ENCODE measurements at regions not wholly inside any gene's neighbourhood (a gene's known extent, or its start where the extent isn't known, plus 50 kb on each side); places are given as distances from the start of the nearest gene placed in this dataset.

- DNase-seq: no peak
Observed at GRCh38 chr18:25630682-25631081, 278.7 kb upstream of the ZNF521 start.

- no peak for DNase-seq
Observed at GRCh38 chr18:25621682-25622081, 269.7 kb upstream of the ZNF521 start.

DNA sequence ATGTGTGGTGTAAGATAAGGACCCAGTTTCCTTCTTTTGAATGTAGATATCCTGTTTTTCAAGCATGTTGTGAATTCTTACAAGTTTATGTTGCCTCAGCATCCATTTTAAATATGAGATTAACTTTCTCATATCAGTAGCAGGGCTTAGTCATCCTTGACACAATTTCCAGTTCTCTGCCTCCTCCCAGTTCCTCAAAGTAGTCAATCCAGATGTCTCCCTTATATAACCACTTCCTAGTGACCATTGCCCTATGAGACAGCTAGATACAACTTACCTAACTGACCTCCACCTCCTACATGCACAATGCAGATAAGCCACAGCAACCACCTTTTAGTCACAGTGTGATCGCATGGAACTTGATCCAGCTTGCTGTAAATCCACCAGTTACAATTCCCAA lies 269.2 kb upstream of the ZNF521 start:
- DNase-seq: no peak

DNA sequence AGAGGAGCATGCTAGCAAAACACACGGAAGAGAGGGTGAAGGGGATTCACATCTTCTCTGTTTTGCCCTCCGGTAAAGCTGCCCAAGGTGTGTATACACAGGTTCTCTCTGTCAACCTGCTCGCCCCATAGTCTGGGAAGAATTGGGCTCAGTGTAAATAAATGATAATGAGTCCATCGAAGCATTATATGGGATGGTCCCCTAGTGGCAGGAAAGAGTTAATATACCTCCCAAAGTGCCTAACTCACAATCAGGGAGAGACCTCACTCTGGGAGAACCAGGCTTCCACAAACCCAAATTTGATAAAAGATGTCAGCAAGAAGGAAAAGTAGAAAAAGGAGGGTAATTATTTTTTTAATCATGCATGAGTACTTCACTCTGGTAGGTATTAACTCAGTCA lies 262.2 kb upstream of the ZNF521 start:
- DNase-seq: no peak

DNA sequence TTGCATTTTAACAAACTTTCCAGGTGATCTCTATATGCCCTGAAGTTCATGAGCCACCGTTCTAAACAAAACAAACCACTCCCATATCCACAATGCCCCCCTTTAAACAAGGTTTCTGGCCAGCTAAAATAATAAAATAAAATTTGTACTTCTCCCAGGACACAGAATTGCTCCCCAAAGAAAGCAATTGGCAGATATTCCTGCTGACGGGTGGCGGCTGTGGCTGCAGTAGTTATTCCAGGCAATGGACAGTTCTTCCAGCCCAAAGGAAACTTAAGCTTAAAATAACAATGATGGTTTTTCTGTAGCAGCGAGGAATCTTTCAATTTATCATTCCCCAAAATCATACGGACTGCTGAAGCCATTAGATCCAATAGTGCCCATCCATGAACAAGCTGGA lies 260.5 kb upstream of the ZNF521 start:
- no peak for DNase-seq

GRCh38 chr18:25608091-25608490 lies 256.1 kb upstream of the ZNF521 start:
- DNase-seq: no peak

- no peak for DNase-seq
Observed at GRCh38 chr18:25604894-25605597, 253.1 kb upstream of the ZNF521 start.

- DNase-seq: peak; percentile 1
Observed at GRCh38 chr18:25604196-25604893, 252.4 kb upstream of the ZNF521 start.

GRCh38 chr18:25599443-25599842 lies 247.5 kb upstream of the ZNF521 start:
- no peak for DNase-seq

DNA sequence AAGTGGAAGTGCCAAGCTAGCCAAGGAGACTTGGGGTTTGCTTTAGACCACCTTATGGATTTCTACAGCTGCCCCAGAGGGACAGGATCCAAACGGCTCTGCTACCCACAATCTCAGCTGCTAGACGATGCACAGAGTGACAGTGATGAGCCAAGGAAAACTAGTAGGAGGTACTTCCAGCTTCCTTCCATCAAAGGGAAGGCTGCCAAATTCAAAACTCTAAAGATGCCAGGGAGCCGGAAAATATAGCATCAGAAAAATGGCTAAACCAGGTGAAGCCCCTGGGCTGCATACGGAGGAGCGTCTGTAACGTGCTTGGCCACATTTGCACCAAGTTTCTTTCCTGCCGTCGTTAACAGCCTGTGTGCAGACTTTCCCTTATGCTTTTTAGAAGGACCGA lies 245.5 kb upstream of the ZNF521 start:
- DNase-seq: no peak

DNA sequence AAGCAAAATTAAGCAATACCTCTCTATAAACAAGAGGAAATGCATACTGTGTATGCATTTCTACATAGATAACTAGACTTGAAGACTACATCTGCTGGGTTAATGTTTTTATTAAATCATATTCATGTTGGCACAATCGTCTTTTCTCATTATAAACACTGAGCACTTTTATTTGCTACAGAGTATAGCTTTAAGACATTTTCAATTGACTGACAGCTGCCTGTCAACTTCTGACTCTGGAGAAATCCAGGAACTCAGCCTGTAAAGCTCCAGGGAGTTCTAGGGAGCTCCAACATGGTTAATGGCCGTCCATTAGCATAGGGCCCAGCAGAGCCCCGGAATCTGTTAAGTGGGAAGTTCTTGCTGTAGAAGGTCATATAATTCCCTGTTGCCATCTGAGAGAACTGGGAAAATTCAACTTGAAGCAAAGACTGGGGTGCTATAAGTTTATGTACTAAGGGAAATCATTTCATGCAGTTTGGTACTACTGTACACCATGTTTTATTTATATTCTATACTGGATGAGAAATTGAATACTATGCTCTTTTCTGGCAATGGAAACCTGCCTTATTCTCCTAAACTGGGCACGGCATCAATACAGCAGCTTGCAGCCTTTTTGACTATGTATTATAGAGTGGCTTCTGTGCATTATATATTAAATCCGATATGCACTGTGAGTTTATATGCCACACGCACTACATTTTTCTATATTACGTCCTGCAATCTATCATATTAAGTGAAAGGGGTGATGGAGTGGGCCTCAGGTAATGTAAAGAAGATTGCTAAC lies 243.5 kb upstream of the ZNF521 start:
- no peak for DNase-seq

GRCh38 chr18:25594351-25594750 lies 242.4 kb upstream of the ZNF521 start:
- DNase-seq: no peak

- DNase-seq: no peak
Observed at GRCh38 chr18:25592804-25593360, 240.9 kb upstream of the ZNF521 start.

GRCh38 chr18:25590456-25590855 lies 238.5 kb upstream of the ZNF521 start:
- DNase-seq: no peak

- no peak for DNase-seq
Observed at GRCh38 chr18:25587545-25587944, 235.6 kb upstream of the ZNF521 start.

GRCh38 chr18:25568986-25569385 lies 217.0 kb upstream of the ZNF521 start:
- no peak for DNase-seq

DNA sequence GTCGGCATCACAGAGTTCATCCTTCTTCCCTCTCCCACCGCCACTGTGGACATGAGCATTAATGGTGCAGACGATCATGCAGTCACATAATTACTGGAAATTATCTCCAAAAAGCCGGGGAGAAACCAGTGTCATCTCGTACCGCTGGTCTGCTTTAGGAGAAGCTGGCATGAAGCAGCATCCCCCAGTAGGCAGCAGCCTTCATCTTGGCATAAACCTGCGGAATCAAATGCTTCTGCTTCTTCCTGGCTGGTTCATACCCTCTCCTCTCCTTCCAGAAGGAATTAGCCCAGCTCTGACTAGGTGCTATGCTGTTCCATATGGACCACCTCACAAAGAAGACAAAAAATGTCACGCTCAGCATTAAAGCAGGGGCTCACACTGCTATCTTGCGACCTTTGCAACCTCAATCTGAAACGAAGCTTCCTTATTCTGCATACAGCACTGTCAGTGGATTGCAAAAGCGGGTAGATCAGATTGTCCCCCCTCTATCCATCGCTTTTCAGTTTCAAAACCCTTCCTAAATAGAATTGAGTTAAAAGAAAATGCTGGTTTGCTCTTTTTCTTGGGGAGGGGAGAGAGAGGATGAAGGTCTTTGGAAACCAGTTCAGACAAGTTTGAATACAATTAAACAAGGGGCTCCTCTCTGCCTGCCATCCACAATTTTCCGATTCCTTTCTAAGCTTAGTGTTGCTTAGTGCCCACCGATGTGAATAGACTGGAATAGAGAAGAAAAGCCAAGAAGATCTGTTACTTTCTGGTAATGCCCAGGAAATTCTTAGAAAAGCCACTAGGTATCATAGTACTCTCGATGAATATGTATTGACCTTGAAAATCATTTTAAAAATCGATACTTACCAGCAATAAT lies 212.1 kb upstream of the ZNF521 start:
- no peak for DNase-seq

DNA sequence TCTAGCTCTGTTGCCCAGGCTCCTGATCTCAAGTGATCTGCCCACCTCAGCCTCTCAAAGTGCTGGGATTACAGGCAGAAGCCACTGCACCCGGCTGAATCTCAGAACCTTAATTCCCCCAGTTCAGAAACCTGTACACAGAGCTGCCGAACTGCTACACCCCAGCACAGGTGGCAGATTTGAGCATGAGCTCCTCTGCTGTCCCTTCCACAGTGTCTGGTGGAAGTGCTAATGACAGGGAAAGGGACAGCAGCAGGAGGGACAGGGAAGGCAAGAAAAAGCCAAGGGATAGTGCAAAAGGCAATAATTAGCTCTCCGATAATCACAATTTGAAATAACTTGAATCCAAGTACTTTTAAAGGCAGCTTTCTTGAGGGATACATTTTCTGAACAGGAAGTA lies 211.4 kb upstream of the ZNF521 start:
- DNase-seq: no peak

- no peak for DNase-seq
Observed at GRCh38 chr18:25561918-25562317, 210.0 kb upstream of the ZNF521 start.

GRCh38 chr18:25560369-25560768 lies 208.4 kb upstream of the ZNF521 start:
- no peak for DNase-seq

DNA sequence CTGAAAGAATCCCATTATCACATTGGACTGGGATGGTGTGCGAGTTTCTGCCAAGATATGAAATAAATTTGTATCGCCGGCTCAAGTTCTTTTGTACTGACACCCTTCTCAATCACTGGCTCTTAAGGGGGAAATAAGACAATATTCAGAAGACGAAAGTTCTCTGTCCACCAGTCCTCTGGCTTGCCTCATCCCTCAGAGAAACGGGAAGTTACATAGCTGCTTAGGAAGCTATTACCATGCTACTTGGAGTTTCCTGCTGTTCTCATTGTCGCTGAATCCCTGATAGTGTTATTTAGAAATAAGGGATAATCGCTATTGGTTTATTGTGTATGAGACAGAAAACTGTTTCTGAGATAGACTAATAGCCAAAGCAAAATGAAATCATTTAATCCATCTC lies 205.0 kb upstream of the ZNF521 start:
- no peak for DNase-seq

- DNase-seq: no peak
Observed at GRCh38 chr18:25553631-25554263, 201.8 kb upstream of the ZNF521 start.
